GM19372 (cell line): ENCODE measurements at regions not wholly inside any gene's neighbourhood (a gene's known extent, or its start where the extent isn't known, plus 50 kb on each side); places are given as distances from the start of the nearest gene placed in this dataset.

ENCODE experiments used
- ATAC-seq: cut with Tn5 transposase; IDR thresholded peaks from one replicate; pipeline ENCODE4 v1.9.1; 2021; ENCODE audit warnings: mild to moderate bottlenecking, low read depth, moderate library complexity; ENCODE audit not compliant: unreplicated experiment

GRCh38 chr17:14019186-14019956, 49.9 kb upstream of the COX10 start:
- ATAC-seq, result no peak
